Mammary epithelial cell (primary cell): ENCODE measurements at regions not wholly inside any gene's neighbourhood (a gene's known extent, or its start where the extent isn't known, plus 50 kb on each side); places are given as distances from the start of the nearest gene placed in this dataset.

Experiments used
- EZH2 ChIP-seq: IDR thresholded peaks from 2 replicates; pipeline ENCODE4 v1.6.1; 2012; ENCODE audit warnings: low read length, inconsistent platforms, borderline replicate concordance
- TF ChIP-seq, protein P1 (sequence below), 2 donors: IDR thresholded peaks in 1 of 2; conservative IDR thresholded peaks in 1 of 2; 2 replicates each; pipeline ENCODE4 v1.5.1; 2011 to 2012; ENCODE audit warnings: inconsistent platforms in 2 of 2, low read length in 2 of 2, mild to moderate bottlenecking in 2 of 2, control low read depth in 1 of 2, low read depth in 1 of 2; ENCODE audit not compliant: insufficient read depth in 1 of 2; ENCODE audit errors: extremely low read depth in 1 of 2

GRCh38 chr6:14936861-14937260, 309.0 kb upstream of the JARID2 start:
- TF ChIP-seq, protein P1, sequence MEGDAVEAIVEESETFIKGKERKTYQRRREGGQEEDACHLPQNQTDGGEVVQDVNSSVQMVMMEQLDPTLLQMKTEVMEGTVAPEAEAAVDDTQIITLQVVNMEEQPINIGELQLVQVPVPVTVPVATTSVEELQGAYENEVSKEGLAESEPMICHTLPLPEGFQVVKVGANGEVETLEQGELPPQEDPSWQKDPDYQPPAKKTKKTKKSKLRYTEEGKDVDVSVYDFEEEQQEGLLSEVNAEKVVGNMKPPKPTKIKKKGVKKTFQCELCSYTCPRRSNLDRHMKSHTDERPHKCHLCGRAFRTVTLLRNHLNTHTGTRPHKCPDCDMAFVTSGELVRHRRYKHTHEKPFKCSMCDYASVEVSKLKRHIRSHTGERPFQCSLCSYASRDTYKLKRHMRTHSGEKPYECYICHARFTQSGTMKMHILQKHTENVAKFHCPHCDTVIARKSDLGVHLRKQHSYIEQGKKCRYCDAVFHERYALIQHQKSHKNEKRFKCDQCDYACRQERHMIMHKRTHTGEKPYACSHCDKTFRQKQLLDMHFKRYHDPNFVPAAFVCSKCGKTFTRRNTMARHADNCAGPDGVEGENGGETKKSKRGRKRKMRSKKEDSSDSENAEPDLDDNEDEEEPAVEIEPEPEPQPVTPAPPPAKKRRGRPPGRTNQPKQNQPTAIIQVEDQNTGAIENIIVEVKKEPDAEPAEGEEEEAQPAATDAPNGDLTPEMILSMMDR (conservative IDR thresholded peaks at IDR 0.05 in 1 of 2, IDR thresholded peaks at IDR 0.05 in 1 of 2; ENCODE audit: extremely low read depth in 1 of 2, insufficient read depth in 1 of 2, low read depth in 1 of 2, low read length in 2 of 2), result no peak
- no peak for TF ChIP-seq EZH2
